ENCODE measurements at regions not wholly inside any gene's neighbourhood (a gene's known extent, or its start where the extent isn't known, plus 50 kb on each side); places are given as distances from the start of the nearest gene placed in this dataset.

- TF ChIP-seq CTCF (IDR thresholded peaks at IDR 0.05) = no peak
- no peak for TF ChIP-seq POLR2A (IDR thresholded peaks at IDR 0.05)
Observed at GRCh38 chr18:56221195-56222065, 417.0 kb downstream of the TXNL1 start.
